ENCODE measurements at regions not wholly inside any gene's neighbourhood (a gene's known extent, or its start where the extent isn't known, plus 50 kb on each side); places are given as distances from the start of the nearest gene placed in this dataset.

GRCh38 chr17:69640073-69640472, 225.6 kb downstream of the MAP2K6 start:
- no peak for TF ChIP-seq POLR2AphosphoS5 (IDR thresholded peaks at IDR 0.05)
- TF ChIP-seq CTCF (IDR thresholded peaks at IDR 0.05 in 8 of 11, conservative IDR thresholded peaks at IDR 0.05 in 3 of 11): no peak
- TF ChIP-seq POLR2A (IDR thresholded peaks at IDR 0.05): no peak
- no peak for DNase-seq
- WGBS, 5 donors: 58 to 85% (median 80%) methylated on average over 3 of the region's 3 CpGs
- Histone ChIP-seq H3K4me1 (no peaks in the 10 kb centered on the region), H3K9me3 (no peaks in the 10 kb centered on the region), H3K27ac (no peak overlapping the region), H3K36me3 (no peaks in the 10 kb centered on the region), H3K4me3 (no peak overlapping the region), H3K27me3 (replicated peaks in 1 of 7) (no peaks in the 10 kb centered on the region)
- intact Hi-C loops (cut with DNase I; ENCODE audit: low total_unique reads): no loop called here

GRCh38 chr17:69643686-69644085, 229.2 kb downstream of the MAP2K6 start:
- Histone ChIP-seq H3K9me3 (no peaks in the 10 kb centered on the region), H3K4me3 (no peak overlapping the region), H3K27me3 (replicated peaks in 1 of 7) (no peaks in the 10 kb centered on the region), H3K36me3 (no peaks in the 10 kb centered on the region), H3K27ac (no peak overlapping the region), H3K4me1 (no peaks in the 10 kb centered on the region)
- intact Hi-C loops (cut with DNase I; ENCODE audit: low total_unique reads): no loop called here
- 68 to 75% (median 71%) methylated on average over 2 of the region's 2 CpGs for WGBS, 5 donors
- TF ChIP-seq POLR2AphosphoS5 (IDR thresholded peaks at IDR 0.05) (no peak), POLR2A (IDR thresholded peaks at IDR 0.05) (no peak), CTCF (IDR thresholded peaks at IDR 0.05 in 8 of 11, conservative IDR thresholded peaks at IDR 0.05 in 3 of 11) (no peak)
- DNase-seq: no peak

GRCh38 chr17:69646729-69647128, 232.2 kb downstream of the MAP2K6 start:
- no peak overlapping the region for H3K27ac ChIP-seq
- intact Hi-C loops (cut with DNase I; ENCODE audit: low total_unique reads): no loop called here
- WGBS, 5 donors: 80 to 98% (median 91%) methylated on average over 3 of the region's 3 CpGs
- H3K9me3 ChIP-seq: no peaks in the 10 kb centered on the region
- no peak for TF ChIP-seq POLR2A (IDR thresholded peaks at IDR 0.05)
- TF ChIP-seq POLR2AphosphoS5 (IDR thresholded peaks at IDR 0.05): no peak
- no peak for TF ChIP-seq CTCF (IDR thresholded peaks at IDR 0.05 in 8 of 11, conservative IDR thresholded peaks at IDR 0.05 in 3 of 11)
- H3K36me3 ChIP-seq: no peaks in the 10 kb centered on the region
- H3K27me3 ChIP-seq (replicated peaks in 1 of 7): no peaks in the 10 kb centered on the region
- DNase-seq: no peak
- H3K4me1 ChIP-seq: no peaks in the 10 kb centered on the region
- no peak overlapping the region for H3K4me3 ChIP-seq

- intact Hi-C loops (cut with DNase I; ENCODE audit: low total_unique reads): no loop called here
- no peak overlapping the region for H3K4me3 ChIP-seq
- no peak overlapping the region for H3K27ac ChIP-seq
- H3K36me3 ChIP-seq: no peaks in the 10 kb centered on the region
- H3K9me3 ChIP-seq: no peaks in the 10 kb centered on the region
- DNase-seq: no peak
- TF ChIP-seq POLR2A (IDR thresholded peaks at IDR 0.05) (no peak), CTCF (IDR thresholded peaks at IDR 0.05 in 8 of 11, conservative IDR thresholded peaks at IDR 0.05 in 3 of 11) (no peak), POLR2AphosphoS5 (IDR thresholded peaks at IDR 0.05) (no peak)
- no peaks in the 10 kb centered on the region for H3K27me3 ChIP-seq (replicated peaks in 1 of 7)
- WGBS, 5 donors: 87 to 94% (median 90%) methylated on average over 5 of the region's 5 CpGs
- H3K4me1 ChIP-seq: no peaks in the 10 kb centered on the region
Measured at GRCh38 chr17:69650881-69651280, 236.4 kb downstream of the MAP2K6 start.
